GM12878 (cell line): ENCODE measurements at regions not wholly inside any gene's neighbourhood (a gene's known extent, or its start where the extent isn't known, plus 50 kb on each side); places are given as distances from the start of the nearest gene placed in this dataset.
"Not testable (repeated sequence)": the region's sequence is repeated elsewhere in the genome, so short reads cannot be mapped to it uniquely, and the experiment has no call there.

Source experiments
- ATAC-seq: fragments of 200-7000 bp; cut with Tn5 transposase; 3 replicates; pipeline ENCODE4 v1.9.1; 2020; ENCODE audit warnings: mild to moderate bottlenecking, moderate library complexity
- BruUV-seq: library from RNA; stranded (reverse); fragments of 400-500 nt; replicated peaks from 2 replicates; lab custom pipeline; 2021; lab: Mats Ljungman, UMichigan
- CTCF ChIA-PET: fragments of 300-600 bp; sonication (Branson Sonifier 250); formaldehyde crosslinking; extraction: SDS; loops from one replicate; lab custom pipeline; 2021; ENCODE audit warnings: inconsistent platforms; lab: Yijun Ruan, JAX
- POLR2A ChIA-PET: fragments of 350-600 bp; formaldehyde crosslinking; extraction: SDS; loops from one replicate; lab custom pipeline; 2021; ENCODE audit warnings: inconsistent platforms; lab: Charles Lee
- RAD21 ChIA-PET: fragments of 300-600 bp; sonication (Branson Sonifier 250); formaldehyde crosslinking; loops from one replicate; lab custom pipeline; 2023; ENCODE audit warnings: antibody characterized with exemption; ENCODE audit not compliant: unreplicated experiment; lab: Charles Lee
- SMC1A ChIA-PET: fragments of 300-600 bp; sonication (Branson Sonifier 250); formaldehyde crosslinking; loops from one replicate; lab custom pipeline; 2023; ENCODE audit not compliant: unreplicated experiment, uncharacterized antibody; lab: Charles Lee
- DNase-seq: peaks from one replicate; pipeline ENCODE4 v3.0.0-alpha.2; 2011; ENCODE audit warnings: low read depth, low spot score
- FAIRE-seq: peaks from 3 replicates; lab custom pipeline; 2011; peaks lifted over from hg19 to GRCh38; lab: Jason Lieb, UNC
- H2AFZ ChIP-seq: 2 replicates; pipeline ENCODE4 v1.6.0; 2011; ENCODE audit warnings: low read depth, low read length, control low read depth; ENCODE audit not compliant: control insufficient read depth
- H3K27ac ChIP-seq: 2 replicates; pipeline ENCODE4 v1.5.1; 2011; ENCODE audit warnings: control low read depth; ENCODE audit not compliant: control insufficient read depth, insufficient read depth
- H3K27me3 ChIP-seq, 2 experiments: replicated peaks in 1 of 2; 2 replicates each; pipeline versions ENCODE4 v1.6.0 to v1.6.1; 2011; ENCODE audit warnings: low read length in 1 of 2; ENCODE audit not compliant: control insufficient read depth in 2 of 2, insufficient read depth in 2 of 2
- H3K36me3 ChIP-seq, 2 experiments: 2 replicates each; pipeline ENCODE4 v1.5.1; 2011; ENCODE audit warnings: low read length in 1 of 2; ENCODE audit not compliant: control insufficient read depth in 2 of 2, insufficient read depth in 2 of 2
- H3K4me1 ChIP-seq: 2 replicates; pipeline ENCODE4 v1.6.1; 2011; ENCODE audit warnings: mild to moderate bottlenecking, low read length, moderate library complexity, mixed read lengths; ENCODE audit not compliant: control insufficient read depth, insufficient read depth
- H3K4me2 ChIP-seq: 2 replicates; pipeline ENCODE4 v1.6.0; 2011; ENCODE audit warnings: control low read depth; ENCODE audit not compliant: control insufficient read depth, insufficient read depth
- H3K4me3 ChIP-seq: fragments of 200-600 bp; sonication (generic); 2 replicates; pipeline ENCODE4 v1.5.1; 2016
- H3K79me2 ChIP-seq: 2 replicates; pipeline ENCODE4 v1.6.0; 2011; ENCODE audit warnings: low read length; ENCODE audit not compliant: control insufficient read depth, insufficient read depth
- H3K9ac ChIP-seq: 2 replicates; pipeline ENCODE4 v1.8.0; 2011; ENCODE audit warnings: low read length, control low read depth, mixed read lengths; ENCODE audit not compliant: control insufficient read depth, insufficient read depth
- H3K9me3 ChIP-seq: replicated peaks from 3 replicates; pipeline ENCODE4 v1.5.1; 2011; ENCODE audit warnings: mild to moderate bottlenecking, low read length; ENCODE audit not compliant: control insufficient read depth, insufficient read depth
- H4K20me1 ChIP-seq: 2 replicates; pipeline ENCODE4 v1.6.0; 2011; ENCODE audit not compliant: control insufficient read depth, insufficient read depth
- ATF7 ChIP-seq: fragments of 450-650 bp; IDR thresholded peaks from 2 replicates; pipeline ENCODE4 v1.6.1; 2016; ENCODE audit warnings: low read depth, mild to moderate bottlenecking
- BACH1 ChIP-seq: fragments of 450-650 bp; IDR thresholded peaks from 2 replicates; pipeline ENCODE4 v1.6.1; 2017; ENCODE audit warnings: mild to moderate bottlenecking, borderline replicate concordance
- CHD2 ChIP-seq: IDR thresholded peaks from 2 replicates; pipeline ENCODE4 v1.6.1; 2011; ENCODE audit warnings: low read depth, low read length, improper control_type of control experiment, borderline replicate concordance
- LARP7 ChIP-seq: fragments of 450-650 bp; IDR thresholded peaks from 2 replicates; pipeline ENCODE4 v1.6.1; 2017; ENCODE audit warnings: mild to moderate bottlenecking
- MEF2A ChIP-seq: IDR thresholded peaks from 2 replicates; pipeline ENCODE4 v1.6.1; 2011; ENCODE audit warnings: low read depth, mild to moderate bottlenecking, low read length, moderate library complexity; ENCODE audit not compliant: insufficient read depth
- RB1 ChIP-seq: fragments of 450-650 bp; formaldehyde crosslinking; IDR thresholded peaks from 2 replicates; pipeline ENCODE4 v1.6.1; 2017; ENCODE audit warnings: mild to moderate bottlenecking, borderline replicate concordance
- RCOR1 ChIP-seq: conservative IDR thresholded peaks from 2 replicates; pipeline ENCODE4 v1.6.1; 2012; ENCODE audit warnings: low read depth, low read length, improper control_type of control experiment
- SIX5 ChIP-seq: IDR thresholded peaks from 2 replicates; pipeline ENCODE4 v1.6.1; 2011; ENCODE audit warnings: mild to moderate bottlenecking, low read depth, low read length, moderate library complexity; ENCODE audit not compliant: severe bottlenecking
- ZNF207 ChIP-seq: fragments of 450-650 bp; IDR thresholded peaks from 2 replicates; pipeline ENCODE4 v1.6.1; 2014; ENCODE audit warnings: antibody characterized with exemption, mild to moderate bottlenecking, borderline replicate concordance
- WGBS: methylation state at CpG from one replicate; pipeline ENCODE4 v1.1.6; 2016; ENCODE audit warnings: low lambda C conversion rate; ENCODE audit not compliant: insufficient replicate concordance, insufficient coverage; ENCODE audit errors: missing lambda C conversion rate; 5-methylcytosine and 5-hydroxymethylcytosine counted together
- in situ Hi-C: fragments of 300-500 bp; cut with MboI; formaldehyde crosslinking; loops from 9 replicates; pipeline ENCODE4 v1.14.3; 2018; ENCODE audit warnings: mixed read lengths
- intact Hi-C: fragments of 100-400 bp; cut with micrococcal nuclease; formaldehyde crosslinking; loops from one replicate; pipeline ENCODE4 v1.14.2; 2022; ENCODE audit not compliant: unreplicated experiment
- TF ChIP-seq, protein P1 (sequence below): fragments of 450-650 bp; IDR thresholded peaks from 2 replicates; pipeline ENCODE4 v1.6.1; 2017; ENCODE audit warnings: mild to moderate bottlenecking, low read depth, inconsistent platforms; ENCODE audit not compliant: poor library complexity, severe bottlenecking

DNA sequence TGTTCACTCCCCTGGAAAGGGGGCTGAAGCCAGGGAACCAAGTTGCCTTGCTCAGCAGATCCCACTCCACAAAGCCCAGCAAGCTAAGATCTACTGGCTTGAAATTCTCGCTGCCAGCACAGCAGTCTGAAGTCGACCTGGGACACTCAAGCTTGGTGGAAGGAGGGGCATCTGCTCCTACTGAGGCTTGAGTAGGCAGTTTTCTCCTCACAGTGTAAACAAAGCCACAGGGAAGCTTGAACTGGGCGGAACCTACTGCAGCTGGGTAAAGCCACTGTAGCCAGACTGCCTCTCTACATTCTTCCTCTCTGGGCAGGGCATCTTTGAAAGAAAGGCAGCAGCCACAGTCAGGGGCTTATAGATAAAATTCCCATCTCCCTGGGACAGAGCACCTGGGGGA, 495.0 kb downstream of the USP25 start:
- H2AFZ ChIP-seq, in situ Hi-C loops, BruUV-seq, intact Hi-C loops, H3K4me3 ChIP-seq, H3K4me2 ChIP-seq, FAIRE-seq, H3K36me3 ChIP-seq, H3K27ac ChIP-seq, SMC1A ChIA-PET, H4K20me1 ChIP-seq, H3K4me1 ChIP-seq, RAD21 ChIA-PET, H3K79me2 ChIP-seq, DNase-seq, POLR2A ChIA-PET, H3K9me3 ChIP-seq, H3K27me3 ChIP-seq, H3K9ac ChIP-seq, CTCF ChIA-PET, ATAC-seq: not testable (repeated sequence)
- 0% methylated on average over 3 of the region's 3 CpGs for WGBS

DNA sequence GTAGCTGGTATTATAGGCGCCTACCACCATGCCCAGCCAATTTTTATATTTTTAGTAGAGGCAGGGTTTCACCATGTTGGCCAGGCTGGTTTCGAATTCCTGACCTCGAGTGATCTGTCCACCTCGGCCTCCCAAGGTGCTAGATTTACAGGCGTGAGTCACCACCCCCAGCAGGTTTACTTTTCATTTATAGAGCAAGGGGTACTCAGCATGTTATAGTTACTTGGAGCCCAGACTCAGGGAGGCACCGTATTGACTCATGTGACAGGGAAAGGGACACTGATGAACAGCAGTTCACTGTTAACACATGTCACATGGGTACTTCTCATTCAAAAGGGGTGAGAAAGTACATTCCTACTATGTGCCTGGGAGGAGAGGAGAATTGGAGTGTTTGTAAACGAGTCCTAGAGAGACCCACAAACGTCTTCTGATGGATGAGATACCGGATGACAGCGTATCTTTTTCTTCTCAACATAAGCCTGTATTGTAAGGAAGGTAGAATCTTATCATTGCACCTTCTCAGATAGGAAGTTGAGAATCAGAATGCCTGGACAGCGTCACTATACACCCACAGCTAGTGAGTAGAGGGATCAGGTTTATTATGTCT, 510.0 kb downstream of the USP25 start:
- DNase-seq (no peak), ATAC-seq (no peak)
- H3K4me1 ChIP-seq, result no peaks in the 10 kb centered on the region
- BruUV-seq, result no TSS peak
- H3K27ac ChIP-seq, result no peak overlapping the region
- H3K4me3 ChIP-seq, result no peak overlapping the region
- intact Hi-C loops, result no loop called here
- no peak for TF ChIP-seq ATF7
- TF ChIP-seq MEF2A, result no peak
- no peak for TF ChIP-seq SIX5
- TF ChIP-seq RCOR1, result no peak
- TF ChIP-seq ZNF207, result no peak
- TF ChIP-seq RB1, result no peak
- no peak for TF ChIP-seq LARP7
- no peak for TF ChIP-seq BACH1
- no peak for TF ChIP-seq CHD2
- TF ChIP-seq, protein P1, sequence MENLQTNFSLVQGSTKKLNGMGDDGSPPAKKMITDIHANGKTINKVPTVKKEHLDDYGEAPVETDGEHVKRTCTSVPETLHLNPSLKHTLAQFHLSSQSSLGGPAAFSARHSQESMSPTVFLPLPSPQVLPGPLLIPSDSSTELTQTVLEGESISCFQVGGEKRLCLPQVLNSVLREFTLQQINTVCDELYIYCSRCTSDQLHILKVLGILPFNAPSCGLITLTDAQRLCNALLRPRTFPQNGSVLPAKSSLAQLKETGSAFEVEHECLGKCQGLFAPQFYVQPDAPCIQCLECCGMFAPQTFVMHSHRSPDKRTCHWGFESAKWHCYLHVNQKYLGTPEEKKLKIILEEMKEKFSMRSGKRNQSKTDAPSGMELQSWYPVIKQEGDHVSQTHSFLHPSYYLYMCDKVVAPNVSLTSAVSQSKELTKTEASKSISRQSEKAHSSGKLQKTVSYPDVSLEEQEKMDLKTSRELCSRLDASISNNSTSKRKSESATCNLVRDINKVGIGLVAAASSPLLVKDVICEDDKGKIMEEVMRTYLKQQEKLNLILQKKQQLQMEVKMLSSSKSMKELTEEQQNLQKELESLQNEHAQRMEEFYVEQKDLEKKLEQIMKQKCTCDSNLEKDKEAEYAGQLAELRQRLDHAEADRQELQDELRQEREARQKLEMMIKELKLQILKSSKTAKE, result no peak
- TF ChIP-seq, all 136 proteins: peak for 0
- Histone ChIP-seq H2AFZ (no peak overlapping the region), H3K4me2 (no peak overlapping the region), H3K9ac (no peak overlapping the region), H3K9me3 (no peaks in the 10 kb centered on the region), H4K20me1 (no peaks in the 10 kb centered on the region), H3K36me3 (no peaks in the 10 kb centered on the region), H3K27me3 (no peaks in the 10 kb centered on the region), H3K79me2 (no peaks in the 10 kb centered on the region)
- ChIA-PET RAD21 (no interaction called here), CTCF (no interaction called here), POLR2A (no interaction called here), SMC1A (no interaction called here)
- no peak for FAIRE-seq
- in situ Hi-C loops, result no loop called here
- WGBS, result 26% methylated on average over 11 of the region's 11 CpGs
